22Rv1 (cell line): ENCODE measurements at regions not wholly inside any gene's neighbourhood (a gene's known extent, or its start where the extent isn't known, plus 50 kb on each side); places are given as distances from the start of the nearest gene placed in this dataset.

ENCODE experiments used
- H3K27ac ChIP-seq: fragments of 450-650 bp; 2 replicates; pipeline ENCODE4 v1.5.1; 2017
- CTCF ChIP-seq: fragments of 450-650 bp; IDR thresholded peaks from 2 replicates; pipeline ENCODE4 v1.5.1; 2017; ENCODE audit warnings: mild to moderate bottlenecking
- ZFX ChIP-seq: fragments of 450-650 bp; IDR thresholded peaks from 2 replicates; pipeline ENCODE4 v1.6.1; 2017; ENCODE audit warnings: antibody characterized with exemption, borderline replicate concordance

GRCh38 chr3:117619805-117620204 is 910.2 kb downstream of the TUSC7 start:
- no peak overlapping the region for H3K27ac ChIP-seq
- TF ChIP-seq ZFX (no peak), CTCF (no peak)

- H3K27ac ChIP-seq, result no peak overlapping the region
- no peak for TF ChIP-seq ZFX
- TF ChIP-seq CTCF, result no peak
These were observed 912.7 kb downstream of the TUSC7 start for GRCh38 chr3:117622171-117622841.

DNA sequence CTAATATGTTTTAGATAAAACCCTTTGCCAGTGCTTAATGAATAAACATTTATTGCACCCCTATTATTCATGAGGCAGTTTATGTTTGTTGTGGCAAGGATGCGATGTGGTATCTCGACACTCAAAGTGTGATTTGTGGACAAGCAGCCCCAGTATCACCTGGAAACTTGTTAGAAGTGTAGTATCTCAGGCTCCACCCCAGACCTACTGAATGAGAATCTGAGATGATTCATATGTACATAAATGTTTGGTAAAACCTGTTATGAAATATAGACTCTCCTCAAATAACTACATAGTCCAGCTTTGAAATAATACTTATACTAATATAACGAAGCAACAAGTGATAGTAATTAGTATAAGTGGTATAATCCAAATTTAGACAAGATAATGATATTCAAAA is 914.8 kb downstream of the TUSC7 start:
- no peak overlapping the region for H3K27ac ChIP-seq
- TF ChIP-seq ZFX (no peak), CTCF (no peak)

- TF ChIP-seq ZFX (no peak), CTCF (no peak)
- H3K27ac ChIP-seq, result no peak overlapping the region
These were observed 915.6 kb downstream of the TUSC7 start for GRCh38 chr3:117625174-117625573.

DNA sequence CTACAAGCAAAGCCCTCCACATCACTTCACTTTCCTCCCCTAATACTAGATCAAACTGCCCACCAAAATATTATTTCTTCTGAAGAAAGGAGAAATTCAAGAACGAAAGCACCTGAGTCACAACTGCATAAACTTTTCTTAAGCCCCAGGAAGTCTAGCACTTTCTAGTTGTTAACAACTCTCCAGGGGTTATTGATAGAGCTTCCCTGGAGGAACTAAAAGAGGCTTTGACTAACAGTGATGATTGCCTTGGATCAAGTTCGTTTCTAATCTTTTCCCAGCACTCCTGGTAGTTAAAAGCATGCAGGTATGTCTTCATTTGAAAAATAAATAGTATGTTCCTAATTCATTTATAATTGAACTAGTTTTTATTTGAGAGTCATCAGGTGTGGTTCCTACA is 917.0 kb downstream of the TUSC7 start:
- H3K27ac ChIP-seq, result no peak overlapping the region
- TF ChIP-seq CTCF (no peak), ZFX (no peak)

DNA sequence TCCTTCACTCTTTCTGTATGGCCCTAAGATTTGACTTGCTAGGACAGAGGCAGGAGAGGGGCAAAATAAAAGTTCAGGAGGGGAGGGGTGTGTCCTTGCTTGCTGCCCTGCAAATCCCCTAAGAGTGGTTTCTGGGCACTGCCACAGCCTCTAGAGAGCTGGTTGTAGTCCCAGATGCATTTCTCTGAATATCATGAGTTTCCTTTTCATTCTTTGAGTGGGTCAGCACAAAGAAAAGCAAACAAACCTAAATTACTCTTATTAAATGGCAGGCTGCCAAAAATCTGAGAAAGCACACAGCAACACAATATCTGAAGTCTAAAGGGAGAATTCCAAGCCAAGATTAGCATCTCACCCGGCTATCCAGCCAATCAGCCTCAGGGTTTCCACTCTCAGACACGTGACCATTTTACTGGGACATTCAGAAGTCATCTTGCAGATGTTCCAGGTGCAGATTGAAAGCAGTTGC is 919.3 kb downstream of the TUSC7 start:
- no peak overlapping the region for H3K27ac ChIP-seq

More for the DNA sequence above, 919.3 kb downstream of the TUSC7 start:
- TF ChIP-seq ZFX (no peak), CTCF (no peak)
